ENCODE measurements at regions not wholly inside any gene's neighbourhood (a gene's known extent, or its start where the extent isn't known, plus 50 kb on each side); places are given as distances from the start of the nearest gene placed in this dataset.

GRCh38 chr6:14751645-14752175 lies 494.2 kb upstream of the JARID2 start:
- Histone ChIP-seq H3K36me3 (ENCODE audit: insufficient read depth) (no peaks in the 10 kb centered on the region), H3K4me1 (ENCODE audit: insufficient read depth) (no peaks in the 10 kb centered on the region), H3K4me3 (ENCODE audit: low read depth, low read length) (no peak overlapping the region), H3K27ac (ENCODE audit: low read depth) (no peak overlapping the region)
- DNase-seq (ENCODE audit: extremely low spot score): no peak
- WGBS: 84% methylated on average over 7 of the region's 7 CpGs

- DNase-seq (ENCODE audit: extremely low spot score): no peak
- no peak overlapping the region for H3K27ac ChIP-seq (ENCODE audit: low read depth)
- no peaks in the 10 kb centered on the region for H3K36me3 ChIP-seq (ENCODE audit: insufficient read depth)
- 92% methylated on average over 22 of the region's 22 CpGs for WGBS
- no peaks in the 10 kb centered on the region for H3K4me1 ChIP-seq (ENCODE audit: insufficient read depth)
- H3K4me3 ChIP-seq (ENCODE audit: low read depth, low read length): no peak overlapping the region
Observed at GRCh38 chr6:14754751-14755513, 490.9 kb upstream of the JARID2 start.

- Histone ChIP-seq H3K27ac (ENCODE audit: low read depth) (no peak overlapping the region), H3K36me3 (ENCODE audit: insufficient read depth) (no peaks in the 10 kb centered on the region), H3K4me1 (ENCODE audit: insufficient read depth) (no peaks in the 10 kb centered on the region), H3K4me3 (ENCODE audit: low read depth, low read length) (no peak overlapping the region)
- DNase-seq (ENCODE audit: extremely low spot score): no peak
- WGBS: 97% methylated on average over 3 of the region's 3 CpGs
Observed at GRCh38 chr6:14756340-14756739, 489.5 kb upstream of the JARID2 start.

- WGBS: 100% methylated on average over 1 of the region's 1 CpG
- Histone ChIP-seq H3K4me1 (ENCODE audit: insufficient read depth) (no peaks in the 10 kb centered on the region), H3K36me3 (ENCODE audit: insufficient read depth) (no peaks in the 10 kb centered on the region), H3K27ac (ENCODE audit: low read depth) (no peak overlapping the region), H3K4me3 (ENCODE audit: low read depth, low read length) (no peak overlapping the region)
- DNase-seq (ENCODE audit: extremely low spot score): no peak
Observed at GRCh38 chr6:14757014-14757413, 488.9 kb upstream of the JARID2 start.

GRCh38 chr6:14757418-14757817 lies 488.5 kb upstream of the JARID2 start:
- Histone ChIP-seq H3K36me3 (ENCODE audit: insufficient read depth) (no peaks in the 10 kb centered on the region), H3K27ac (ENCODE audit: low read depth) (no peak overlapping the region), H3K4me1 (ENCODE audit: insufficient read depth) (no peaks in the 10 kb centered on the region), H3K4me3 (ENCODE audit: low read depth, low read length) (no peak overlapping the region)
- no peak for DNase-seq (ENCODE audit: extremely low spot score)
- WGBS: 91% methylated on average over 1 of the region's 1 CpG

- DNase-seq (ENCODE audit: extremely low spot score): no peak
- Histone ChIP-seq H3K4me3 (ENCODE audit: low read depth, low read length) (no peak overlapping the region), H3K36me3 (ENCODE audit: insufficient read depth) (no peaks in the 10 kb centered on the region), H3K27ac (ENCODE audit: low read depth) (no peak overlapping the region), H3K4me1 (ENCODE audit: insufficient read depth) (no peaks in the 10 kb centered on the region)
- 90% methylated on average over 8 of the region's 8 CpGs for WGBS
Observed at GRCh38 chr6:14758421-14759081, 487.3 kb upstream of the JARID2 start.

- H3K4me3 ChIP-seq (ENCODE audit: low read depth, low read length): no peak overlapping the region
- H3K4me1 ChIP-seq (ENCODE audit: insufficient read depth): no peaks in the 10 kb centered on the region
- DNase-seq (ENCODE audit: extremely low spot score): no peak
- no peak overlapping the region for H3K27ac ChIP-seq (ENCODE audit: low read depth)
- H3K36me3 ChIP-seq (ENCODE audit: insufficient read depth): no peaks in the 10 kb centered on the region
- 94% methylated on average over 4 of the region's 4 CpGs for WGBS
Observed at GRCh38 chr6:14759976-14760672, 485.7 kb upstream of the JARID2 start.

- Histone ChIP-seq H3K36me3 (ENCODE audit: insufficient read depth) (no peaks in the 10 kb centered on the region), H3K4me3 (ENCODE audit: low read depth, low read length) (no peak overlapping the region), H3K4me1 (ENCODE audit: insufficient read depth) (no peaks in the 10 kb centered on the region), H3K27ac (ENCODE audit: low read depth) (no peak overlapping the region)
- DNase-seq (ENCODE audit: extremely low spot score): no peak
- 97% methylated on average over 8 of the region's 8 CpGs for WGBS
Observed at GRCh38 chr6:14762077-14762476, 483.8 kb upstream of the JARID2 start.

GRCh38 chr6:14763139-14763538 lies 482.7 kb upstream of the JARID2 start:
- WGBS: 63% methylated on average over 6 of the region's 6 CpGs
- H3K4me1 ChIP-seq (ENCODE audit: insufficient read depth): no peaks in the 10 kb centered on the region
- no peak overlapping the region for H3K27ac ChIP-seq (ENCODE audit: low read depth)
- no peaks in the 10 kb centered on the region for H3K36me3 ChIP-seq (ENCODE audit: insufficient read depth)
- no peak overlapping the region for H3K4me3 ChIP-seq (ENCODE audit: low read depth, low read length)
- no peak for DNase-seq (ENCODE audit: extremely low spot score)

GRCh38 chr6:14763616-14764015 lies 482.3 kb upstream of the JARID2 start:
- Histone ChIP-seq H3K27ac (ENCODE audit: low read depth) (no peak overlapping the region), H3K4me3 (ENCODE audit: low read depth, low read length) (no peak overlapping the region), H3K36me3 (ENCODE audit: insufficient read depth) (no peaks in the 10 kb centered on the region), H3K4me1 (ENCODE audit: insufficient read depth) (no peaks in the 10 kb centered on the region)
- DNase-seq (ENCODE audit: extremely low spot score): no peak
- WGBS: 65% methylated on average over 1 of the region's 1 CpG

GRCh38 chr6:14765106-14765505 lies 480.8 kb upstream of the JARID2 start:
- no peak overlapping the region for H3K27ac ChIP-seq (ENCODE audit: low read depth)
- WGBS: 93% methylated on average over 6 of the region's 6 CpGs
- H3K36me3 ChIP-seq (ENCODE audit: insufficient read depth): no peaks in the 10 kb centered on the region
- no peaks in the 10 kb centered on the region for H3K4me1 ChIP-seq (ENCODE audit: insufficient read depth)
- no peak for DNase-seq (ENCODE audit: extremely low spot score)
- no peak overlapping the region for H3K4me3 ChIP-seq (ENCODE audit: low read depth, low read length)

- Histone ChIP-seq H3K4me1 (ENCODE audit: insufficient read depth) (no peaks in the 10 kb centered on the region), H3K4me3 (ENCODE audit: low read depth, low read length) (no peak overlapping the region), H3K36me3 (ENCODE audit: insufficient read depth) (no peaks in the 10 kb centered on the region), H3K27ac (ENCODE audit: low read depth) (no peak overlapping the region)
- no peak for DNase-seq (ENCODE audit: extremely low spot score)
- WGBS: 91% methylated on average over 3 of the region's 3 CpGs
Observed at GRCh38 chr6:14765721-14766390, 480.0 kb upstream of the JARID2 start.

- no peak overlapping the region for H3K27ac ChIP-seq (ENCODE audit: low read depth)
- 97% methylated on average over 8 of the region's 8 CpGs for WGBS
- H3K4me3 ChIP-seq (ENCODE audit: low read depth, low read length): no peak overlapping the region
- no peak for DNase-seq (ENCODE audit: extremely low spot score)
- no peaks in the 10 kb centered on the region for H3K36me3 ChIP-seq (ENCODE audit: insufficient read depth)
- no peaks in the 10 kb centered on the region for H3K4me1 ChIP-seq (ENCODE audit: insufficient read depth)
Observed at GRCh38 chr6:14766391-14766994, 479.4 kb upstream of the JARID2 start.

Data from urinary bladder (tissue), 3 donors.